Right ventricle myocardium superior (tissue), 1 donor: ENCODE measurements at regions not wholly inside any gene's neighbourhood (a gene's known extent, or its start where the extent isn't known, plus 50 kb on each side); places are given as distances from the start of the nearest gene placed in this dataset.

ENCODE experiments used
- ATAC-seq: fragments of 200-7000 bp; cut with Tn5 transposase; one replicate; pipeline ENCODE4 v1.9.1; 2020; ENCODE audit warnings: mild to moderate bottlenecking; ENCODE audit not compliant: poor library complexity
- DNase-seq: peaks from one replicate; pipeline ENCODE4 v3.0.0-alpha.2; 2020
- intact Hi-C: fragments of 100-400 bp; cut with DNase I; formaldehyde crosslinking; loops from one replicate; pipeline ENCODE4 v1.11.2; 2022
- donor health status: DM: no; HTN: yes; CAD: no; lungs with severe emphysema.

DNA sequence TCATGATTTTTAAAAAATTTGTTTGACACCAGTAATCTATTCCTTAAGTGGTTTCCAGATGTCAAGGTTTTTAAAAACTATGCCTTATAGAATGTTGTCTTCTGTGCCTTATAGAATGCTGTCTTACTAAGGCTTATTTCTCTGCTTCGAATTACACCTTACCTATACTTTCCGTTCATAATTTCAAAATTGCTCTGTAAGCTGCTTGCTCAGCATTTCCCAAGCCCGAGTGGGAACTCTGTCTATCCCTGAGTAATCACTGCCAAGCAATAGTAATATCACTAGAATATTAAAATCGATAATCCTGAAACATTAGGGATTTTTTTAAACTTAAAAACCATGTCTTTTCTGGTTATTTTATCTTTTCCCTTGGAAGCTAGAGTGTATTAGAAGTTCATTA, 376.3 kb downstream of the PIK3R1 start:
- no peak for ATAC-seq
- intact Hi-C loops, result no loop called here
- DNase-seq, result no peak

DNA sequence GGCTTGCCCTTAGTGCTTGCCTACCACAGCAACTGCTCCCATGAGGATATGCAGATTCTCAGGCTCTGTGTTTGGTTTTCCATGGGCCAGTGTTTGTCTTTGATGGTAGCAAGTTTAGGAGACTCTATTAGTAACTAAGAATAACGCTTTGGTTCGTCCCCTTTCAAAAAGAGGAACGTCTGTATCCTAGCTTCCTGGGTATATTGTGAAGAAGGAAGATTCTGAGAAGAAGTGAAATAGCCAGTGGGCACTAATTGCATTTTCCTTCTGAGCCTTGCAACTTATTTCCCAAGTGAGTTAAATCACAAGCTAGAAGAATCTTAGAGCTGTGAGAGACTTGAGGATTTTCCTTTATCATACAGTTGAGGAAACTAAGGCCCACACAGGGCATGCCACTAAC, 376.8 kb downstream of the PIK3R1 start:
- ATAC-seq (no peak), DNase-seq (no peak)
- intact Hi-C loops, result no loop called here

DNA sequence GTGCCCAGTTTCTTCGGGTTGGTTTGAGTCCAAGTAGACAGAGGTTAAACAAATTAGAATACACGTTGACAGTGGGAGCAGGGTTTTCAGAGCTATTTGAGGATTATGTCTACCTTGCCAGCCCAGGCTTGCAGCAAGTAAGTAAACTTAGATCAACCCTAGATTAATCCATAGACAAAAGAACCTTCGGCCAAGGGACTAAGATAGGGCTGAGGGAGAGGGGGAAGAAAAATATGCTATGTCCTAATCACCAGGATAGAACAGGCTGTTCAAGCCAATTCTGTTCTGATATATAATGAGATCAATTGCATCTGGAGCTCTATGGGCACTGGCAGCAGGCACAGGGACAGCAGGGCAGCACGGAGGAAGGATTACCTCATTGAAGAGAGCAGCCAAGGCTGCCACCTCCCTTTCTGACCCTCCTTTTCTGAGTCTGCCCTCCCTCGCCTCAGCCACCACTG, 377.7 kb downstream of the PIK3R1 start:
- ATAC-seq (no peak), DNase-seq (no peak)
- intact Hi-C loops, result no loop called here

DNA sequence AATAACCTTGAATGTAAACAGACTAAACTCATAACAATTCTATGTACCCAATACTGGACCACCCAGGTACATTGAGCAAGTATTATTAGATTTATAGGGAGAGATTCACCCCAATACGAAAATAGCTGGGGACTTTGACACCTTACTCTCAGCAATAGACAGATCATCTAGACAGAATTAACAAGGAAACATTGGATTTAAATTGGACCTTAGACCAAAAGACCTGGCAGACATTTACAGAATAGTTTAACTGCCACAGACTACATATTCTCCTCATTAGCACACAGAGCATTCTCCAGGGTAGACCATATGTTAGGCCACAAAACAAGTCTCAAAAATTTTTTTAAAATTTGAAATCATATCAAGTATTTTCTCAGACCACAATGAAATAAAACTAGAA, 397.4 kb downstream of the PIK3R1 start:
- intact Hi-C loops, result no loop called here
- ATAC-seq (no peak), DNase-seq (no peak)

DNA sequence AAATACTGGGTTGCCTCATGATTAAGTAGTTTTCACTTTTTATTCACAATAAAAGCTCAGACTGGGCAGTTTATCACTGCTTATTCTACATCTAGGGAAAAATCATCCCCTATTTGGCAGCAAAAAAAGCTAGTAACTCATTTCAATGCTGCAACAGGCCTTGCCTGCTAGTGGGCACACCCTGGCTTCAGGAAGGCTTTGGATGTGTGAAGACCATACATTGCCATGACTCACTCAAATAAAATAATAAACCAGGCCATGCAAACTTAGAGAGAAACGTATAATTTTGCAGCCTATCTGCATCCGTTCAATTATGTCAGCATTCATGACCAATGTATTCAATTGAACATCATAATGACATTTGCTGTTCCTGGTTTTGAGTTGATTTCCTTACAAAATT, 402.9 kb downstream of the PIK3R1 start:
- intact Hi-C loops, result no loop called here
- ATAC-seq, result no peak
- DNase-seq, result no peak

DNA sequence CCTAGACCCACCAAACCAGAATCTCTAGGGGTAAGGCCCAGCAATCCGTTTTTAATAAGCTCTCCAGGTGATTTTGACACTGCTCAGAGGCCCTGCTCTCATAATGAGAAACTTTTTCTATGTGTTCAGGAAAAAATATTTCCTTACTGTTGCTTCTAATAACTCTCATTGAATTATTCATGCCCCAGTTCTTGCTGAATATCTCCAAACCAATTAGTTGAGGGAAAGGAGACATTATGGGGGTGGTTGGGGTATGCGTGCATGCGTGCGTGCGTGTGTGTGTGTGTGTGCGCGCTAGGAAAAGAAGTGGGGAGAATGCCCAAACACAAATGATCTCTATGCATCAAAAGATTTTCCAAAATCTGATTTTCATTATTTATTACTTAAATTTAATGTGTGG, 411.4 kb downstream of the PIK3R1 start:
- intact Hi-C loops, result no loop called here
- no peak for ATAC-seq
- DNase-seq, result no peak

DNA sequence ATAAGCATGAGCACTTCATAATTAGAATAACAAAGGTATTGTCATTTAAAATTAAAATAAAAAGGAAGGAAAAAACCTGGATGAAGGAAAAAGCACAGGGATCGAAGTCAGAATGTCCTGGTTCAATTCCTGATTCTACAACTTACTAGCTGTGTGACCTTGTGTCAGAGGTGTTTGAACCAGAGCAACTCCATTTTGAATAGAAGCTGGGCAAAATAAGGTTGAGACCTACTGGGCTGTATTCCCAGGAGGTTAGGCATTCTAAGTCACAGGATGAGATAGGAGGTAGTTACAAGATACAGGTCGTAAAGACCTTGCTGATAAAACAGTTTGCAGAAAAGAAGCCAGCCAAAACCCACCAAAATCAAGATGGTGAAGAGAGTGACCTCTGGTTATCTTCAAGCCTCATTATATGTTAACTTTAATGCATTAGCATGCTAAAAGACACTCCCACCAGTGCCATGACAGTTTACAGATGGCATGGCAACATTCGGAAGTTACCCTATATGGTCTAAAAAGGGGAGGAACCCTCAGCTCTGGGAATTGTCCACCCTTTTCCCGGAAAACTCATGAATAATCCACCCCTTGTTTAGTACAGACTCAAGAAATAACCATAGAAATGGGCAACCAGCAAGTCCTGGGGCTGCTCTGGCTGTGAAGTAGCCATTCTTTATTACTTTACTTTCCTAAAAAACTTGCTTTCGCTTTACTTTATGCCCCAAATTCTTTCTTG, 412.7 kb downstream of the PIK3R1 start:
- DNase-seq (no peak), ATAC-seq (no peak)
- intact Hi-C loops, result no loop called here

DNA sequence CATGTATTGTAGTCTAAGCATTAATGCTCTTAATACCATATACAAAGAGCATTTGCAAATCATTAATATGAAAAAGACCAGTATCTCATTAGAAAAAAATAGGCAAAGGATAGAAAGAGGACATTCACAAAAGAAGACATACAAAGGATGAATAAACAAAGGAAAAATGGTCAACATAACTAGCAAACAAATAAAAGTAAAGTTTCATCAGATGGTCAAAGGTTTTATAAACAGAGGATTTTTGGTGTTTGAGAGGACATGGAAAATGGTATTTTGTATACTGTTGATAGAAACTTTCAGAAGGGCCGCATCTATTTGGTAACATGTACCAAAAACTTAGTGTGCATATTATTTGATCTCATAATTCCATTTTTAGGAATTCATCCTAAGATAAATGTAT, 414.8 kb downstream of the PIK3R1 start:
- DNase-seq (no peak), ATAC-seq (no peak)
- intact Hi-C loops, result no loop called here

DNA sequence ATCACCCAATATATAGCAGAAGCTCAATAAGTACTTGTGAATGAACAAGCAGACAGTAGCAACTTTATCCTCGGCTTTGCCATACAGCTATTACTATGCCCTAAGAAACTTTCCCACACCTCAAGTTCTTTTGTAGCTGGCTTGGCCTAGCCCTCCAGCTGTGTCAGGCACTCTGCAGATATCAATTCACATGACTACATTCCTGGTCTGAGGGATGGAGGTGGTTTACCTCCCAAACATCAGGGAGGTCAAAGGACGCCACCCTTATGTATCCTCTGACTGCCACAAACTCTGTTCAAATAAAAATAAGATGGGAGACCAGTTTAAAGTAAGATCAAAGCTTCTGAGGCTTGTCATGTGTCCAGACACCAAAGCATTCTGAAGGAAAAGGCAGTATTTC, 416.3 kb downstream of the PIK3R1 start:
- no peak for ATAC-seq
- DNase-seq, result no peak
- intact Hi-C loops, result no loop called here

DNA sequence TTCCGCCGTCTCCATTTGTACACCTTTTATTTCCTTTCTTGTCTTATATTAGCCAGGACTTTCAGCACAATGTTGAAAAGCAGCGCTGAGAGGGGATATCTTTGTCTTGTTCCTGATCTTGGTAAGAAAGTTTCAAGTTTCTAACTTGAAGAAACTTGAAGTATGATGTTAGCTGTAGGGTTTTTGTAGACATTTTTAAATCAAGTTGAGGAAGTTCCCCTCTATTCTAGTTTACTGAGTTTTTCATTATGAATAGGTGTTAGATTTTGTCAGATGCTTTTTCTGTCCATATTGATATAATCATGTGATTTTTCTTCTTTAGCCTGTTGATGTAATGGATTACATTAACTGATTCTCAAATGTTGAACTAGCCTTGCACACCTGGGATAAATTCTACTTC, 425.7 kb downstream of the PIK3R1 start:
- ATAC-seq, result no peak
- DNase-seq, result no peak
- intact Hi-C loops, result no loop called here

DNA sequence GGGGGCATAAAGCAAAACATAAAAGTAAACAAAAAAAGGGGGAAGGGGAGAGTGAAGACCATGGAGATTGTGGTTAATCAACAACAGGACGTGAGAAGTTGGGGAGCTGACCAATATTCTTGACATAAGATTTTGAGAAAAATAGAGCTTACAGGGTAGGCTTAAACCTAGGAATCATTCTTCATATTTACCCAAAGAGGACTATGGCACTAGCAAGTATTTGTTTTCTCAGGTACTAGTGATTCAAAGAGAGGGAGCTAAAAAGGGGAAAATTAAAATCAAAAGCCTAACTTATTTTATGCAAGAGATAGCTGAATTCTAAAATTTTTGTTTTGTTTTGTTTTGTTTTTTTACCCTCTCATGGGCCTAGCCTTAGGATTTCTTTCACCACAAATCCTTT, 427.5 kb downstream of the PIK3R1 start:
- no peak for DNase-seq
- intact Hi-C loops, result no loop called here
- no peak for ATAC-seq

DNA sequence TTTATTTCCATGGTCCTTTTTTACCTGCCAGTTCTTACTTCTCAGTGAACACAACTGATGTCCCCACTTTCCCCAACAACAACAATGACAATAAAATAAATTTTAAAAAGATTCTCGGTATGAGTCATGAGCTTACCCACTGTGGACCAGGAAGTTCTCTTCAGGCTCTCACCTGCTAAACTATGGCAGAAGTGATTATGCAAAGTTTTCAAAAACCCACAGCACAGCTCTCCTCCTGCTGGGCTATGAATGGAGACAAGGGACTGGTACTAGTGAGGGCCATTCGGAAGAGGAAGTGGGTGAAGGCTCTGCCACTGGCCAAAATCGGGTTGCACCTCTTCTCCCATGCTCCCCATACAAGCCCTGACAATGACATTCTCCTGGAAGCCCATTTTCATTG, 429.4 kb downstream of the PIK3R1 start:
- DNase-seq (no peak), ATAC-seq (no peak)
- intact Hi-C loops, result no loop called here

DNA sequence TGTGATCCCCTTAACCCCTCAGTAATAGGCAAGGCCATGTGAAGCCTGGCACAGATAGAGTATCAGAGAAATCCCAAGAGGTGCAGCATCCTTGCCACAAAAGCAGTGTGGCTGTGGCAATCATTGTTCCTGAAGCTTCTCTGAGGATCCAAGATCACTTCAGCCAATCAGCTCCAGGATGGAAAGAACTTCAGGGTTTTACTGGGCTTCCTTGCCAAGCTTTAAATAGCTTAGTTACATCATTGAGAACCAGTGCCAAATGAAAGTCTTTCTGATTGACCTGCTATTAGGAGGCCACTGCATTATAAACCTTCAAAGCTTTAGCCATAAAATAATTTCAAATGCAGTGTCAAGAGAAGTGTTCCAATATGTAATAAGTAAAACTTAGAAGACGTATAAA, 430.6 kb downstream of the PIK3R1 start:
- intact Hi-C loops, result no loop called here
- ATAC-seq (peak; percentile 76), DNase-seq (no peak)

DNA sequence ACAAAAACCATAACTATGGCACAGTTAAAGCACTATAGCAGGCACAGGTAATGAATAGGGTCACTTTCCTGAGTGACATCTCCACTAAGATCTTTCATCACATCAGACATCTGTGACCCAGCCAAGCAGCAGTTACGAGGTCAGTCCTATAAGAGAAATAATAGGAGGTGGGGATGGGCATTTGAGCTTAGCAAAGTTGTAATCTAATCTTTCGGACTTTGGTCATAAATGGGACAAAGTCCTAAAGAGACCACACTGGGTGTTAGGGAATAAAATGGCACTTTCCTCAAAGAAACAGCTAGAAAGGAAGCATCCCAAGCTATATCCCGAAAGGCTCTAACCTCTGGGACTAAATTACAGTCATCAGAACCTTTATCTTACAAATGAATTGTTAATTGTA, 432.2 kb downstream of the PIK3R1 start:
- no peak for ATAC-seq
- intact Hi-C loops, result no loop called here

DNA sequence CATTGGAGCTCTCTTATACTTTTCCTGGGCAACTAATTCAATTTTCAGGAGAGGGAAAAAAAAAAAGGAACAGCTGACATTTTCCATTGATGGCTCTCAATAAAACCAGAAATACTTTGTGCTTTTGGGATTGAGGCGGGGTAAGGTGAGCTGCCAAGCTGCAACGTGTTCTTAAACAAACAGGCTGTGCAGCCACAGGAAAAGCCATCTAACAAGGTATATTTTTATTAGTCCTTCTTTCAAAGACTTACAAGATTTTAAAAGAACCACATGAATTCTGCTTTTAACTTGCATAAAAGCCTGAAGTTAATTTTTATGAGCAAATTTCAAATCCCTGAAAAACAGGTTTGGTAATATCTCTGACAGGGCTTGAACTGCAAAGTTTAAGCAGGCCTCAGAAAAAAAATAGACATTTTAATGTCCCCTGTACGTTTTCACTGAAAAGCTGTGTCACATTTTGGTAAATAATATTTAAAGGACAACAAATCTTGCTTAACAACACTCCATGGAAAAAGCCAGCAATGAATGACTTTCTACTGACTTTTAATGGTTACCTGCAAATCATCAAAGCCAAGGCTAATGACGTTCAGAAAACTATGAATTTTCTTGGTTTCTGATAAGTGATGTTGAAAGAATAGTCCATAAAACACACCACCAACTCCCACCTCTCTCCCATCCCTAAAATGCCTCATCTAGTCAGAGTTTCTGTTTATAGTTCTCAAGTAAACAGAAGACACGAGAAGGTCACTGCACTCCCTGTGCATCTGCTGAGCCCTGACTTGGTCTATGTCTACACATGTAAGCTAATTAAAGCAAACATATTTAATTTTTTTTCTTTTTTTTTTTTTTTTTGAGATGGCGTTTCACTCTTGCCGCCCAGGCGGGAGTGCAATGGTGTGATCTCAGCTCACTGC, 433.6 kb downstream of the PIK3R1 start:
- ATAC-seq, result no peak
- DNase-seq, result no peak
- intact Hi-C loops, result no loop called here

More for the DNA sequence above, 432.2 kb downstream of the PIK3R1 start:
- DNase-seq, result no peak

DNA sequence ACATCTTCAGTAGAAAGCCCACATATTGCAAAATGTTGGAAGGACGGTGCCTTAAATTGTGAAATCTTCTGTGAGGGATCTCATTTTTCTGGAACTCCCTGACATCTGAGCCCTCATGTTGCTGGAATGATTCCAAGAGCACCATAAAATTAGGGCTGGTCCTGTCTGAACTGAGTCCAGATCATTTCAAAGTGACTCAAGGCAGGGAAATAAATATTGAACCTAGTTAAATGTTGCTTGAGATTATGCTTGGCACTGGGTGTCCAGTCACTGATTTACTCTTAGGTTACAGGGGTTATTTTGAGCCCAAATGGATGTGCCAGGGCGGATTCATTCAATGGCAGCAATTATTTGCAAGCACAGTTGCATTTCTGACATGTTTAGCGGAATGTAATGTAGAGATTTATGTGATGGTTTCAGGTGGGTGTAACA, 437.0 kb downstream of the PIK3R1 start:
- no peak for DNase-seq
- ATAC-seq, result peak; percentile 53
- intact Hi-C loops, result no loop called here

DNA sequence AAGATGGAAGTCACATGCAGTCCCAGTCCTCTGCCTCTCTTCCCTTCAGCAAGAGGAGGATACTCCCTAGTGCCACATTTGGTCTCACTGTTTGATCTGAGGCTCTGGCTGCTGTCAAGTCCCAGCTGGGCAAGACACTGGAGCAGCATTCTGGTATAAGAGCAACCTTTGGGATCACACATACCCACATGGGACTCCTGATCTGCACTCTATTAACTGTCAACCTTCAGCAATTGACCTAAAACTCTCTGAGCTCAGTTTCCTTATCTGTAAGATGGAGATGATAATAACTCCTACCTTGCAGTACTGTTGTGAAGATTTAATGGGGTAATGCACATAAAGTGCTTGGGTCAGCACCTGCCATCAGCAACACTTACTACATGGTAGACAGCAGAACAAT, 437.9 kb downstream of the PIK3R1 start:
- DNase-seq (no peak), ATAC-seq (no peak)
- intact Hi-C loops, result no loop called here

DNA sequence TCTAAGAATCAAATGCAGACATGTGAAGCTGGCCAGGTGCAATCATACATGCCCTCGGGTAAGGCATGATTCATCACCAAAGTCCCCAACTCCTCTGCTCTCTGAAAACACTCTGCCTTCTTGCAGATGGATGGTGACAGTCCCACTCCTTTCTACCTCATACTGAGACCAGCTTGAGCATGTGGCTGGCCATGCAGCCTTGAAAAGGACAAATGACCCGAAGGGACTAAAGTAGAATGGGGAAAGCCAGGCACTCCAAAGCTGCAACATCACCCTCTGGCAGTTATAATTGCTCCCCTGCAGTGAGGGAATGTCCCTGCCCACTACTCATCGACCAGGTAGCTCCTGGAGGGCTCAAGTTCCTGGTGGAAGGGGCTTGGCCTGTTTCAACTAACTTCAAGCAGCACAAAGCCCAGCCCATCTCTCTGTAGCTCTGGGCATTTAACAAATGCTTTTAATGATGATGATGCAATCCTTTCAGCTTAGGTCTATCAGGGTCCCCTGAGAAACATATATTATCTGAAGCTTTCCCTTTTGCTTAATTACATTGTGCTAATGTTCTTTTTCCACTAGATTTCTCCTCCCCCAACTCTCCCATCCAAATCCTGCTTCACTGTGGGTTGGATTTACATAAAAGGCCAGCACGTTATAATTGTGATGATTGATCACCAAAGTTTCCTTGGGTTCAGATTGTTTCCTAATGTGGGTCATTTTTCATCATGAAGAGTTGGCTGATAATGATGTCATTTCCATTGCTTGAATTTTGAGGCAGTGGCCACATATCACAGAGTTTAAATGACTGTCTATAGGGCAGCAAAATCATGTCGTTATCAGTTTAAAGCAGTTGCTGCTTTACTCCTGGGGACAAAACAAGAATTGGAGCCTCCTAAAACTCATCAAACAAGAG, 436.5 kb upstream of the SLC30A5 start:
- ATAC-seq (no peak), DNase-seq (no peak)
- intact Hi-C loops, result no loop called here

DNA sequence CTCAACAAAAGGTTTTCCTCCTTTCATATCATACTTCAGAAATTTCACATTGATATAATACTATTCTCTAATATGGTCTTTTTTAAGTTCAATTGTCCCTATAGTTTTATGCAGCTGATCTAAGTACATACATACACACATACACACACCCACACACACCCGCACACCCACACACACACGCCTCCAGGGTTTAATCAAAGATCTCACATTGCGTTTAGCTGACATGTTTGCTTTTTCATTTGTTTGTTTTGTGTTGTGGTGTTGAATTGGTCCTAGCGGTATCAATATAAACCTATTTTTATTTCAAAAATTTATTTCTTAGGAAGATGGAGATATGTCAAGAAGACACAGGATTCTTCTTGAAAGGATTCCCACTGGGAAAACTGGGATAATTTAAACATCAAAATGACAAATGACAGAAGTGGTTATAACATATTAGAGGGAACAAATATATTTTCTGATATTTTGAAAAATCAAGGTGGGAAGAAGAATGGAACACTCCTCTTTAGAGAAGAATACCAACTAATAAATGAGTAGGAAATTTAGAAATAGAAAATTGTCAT, 434.9 kb upstream of the SLC30A5 start:
- DNase-seq, result no peak
- no peak for ATAC-seq
- intact Hi-C loops, result no loop called here
